SJCRH30 (cell line): ENCODE measurements at regions not wholly inside any gene's neighbourhood (a gene's known extent, or its start where the extent isn't known, plus 50 kb on each side); places are given as distances from the start of the nearest gene placed in this dataset.
"Not testable (repeated sequence)": the region's sequence is repeated elsewhere in the genome, so short reads cannot be mapped to it uniquely, and the experiment has no call there.

Experiments used
- DNase-seq, 2 experiments: peaks; one replicate each; pipeline ENCODE4 v3.0.0-alpha.2; 2015 to 2020
- H3K27ac ChIP-seq: fragments of 250-450 bp; sonication (Bioruptor Pico); 2 replicates; pipeline ENCODE4 v1.5.1; 2020; ENCODE audit warnings: mild to moderate bottlenecking, moderate library complexity
- H3K27me3 ChIP-seq: fragments of 250-450 bp; sonication (Bioruptor Pico); 2 replicates; pipeline ENCODE4 v1.5.1; 2020; ENCODE audit warnings: mild to moderate bottlenecking, moderate library complexity
- H3K36me3 ChIP-seq: fragments of 250-450 bp; sonication (Bioruptor Pico); 2 replicates; pipeline ENCODE4 v1.5.1; 2020; ENCODE audit warnings: mild to moderate bottlenecking, moderate library complexity
- H3K4me1 ChIP-seq: fragments of 250-450 bp; sonication (Bioruptor Pico); 2 replicates; pipeline ENCODE4 v1.5.1; 2020; ENCODE audit warnings: mild to moderate bottlenecking, moderate library complexity
- H3K4me3 ChIP-seq: fragments of 250-450 bp; sonication (Bioruptor Pico); 2 replicates; pipeline ENCODE4 v1.5.1; 2020; ENCODE audit warnings: mild to moderate bottlenecking, moderate library complexity
- H3K9me3 ChIP-seq: fragments of 250-450 bp; sonication (Bioruptor Pico); replicated peaks from 2 replicates; pipeline ENCODE4 v1.5.1; 2020; ENCODE audit warnings: mild to moderate bottlenecking, moderate library complexity

DNA sequence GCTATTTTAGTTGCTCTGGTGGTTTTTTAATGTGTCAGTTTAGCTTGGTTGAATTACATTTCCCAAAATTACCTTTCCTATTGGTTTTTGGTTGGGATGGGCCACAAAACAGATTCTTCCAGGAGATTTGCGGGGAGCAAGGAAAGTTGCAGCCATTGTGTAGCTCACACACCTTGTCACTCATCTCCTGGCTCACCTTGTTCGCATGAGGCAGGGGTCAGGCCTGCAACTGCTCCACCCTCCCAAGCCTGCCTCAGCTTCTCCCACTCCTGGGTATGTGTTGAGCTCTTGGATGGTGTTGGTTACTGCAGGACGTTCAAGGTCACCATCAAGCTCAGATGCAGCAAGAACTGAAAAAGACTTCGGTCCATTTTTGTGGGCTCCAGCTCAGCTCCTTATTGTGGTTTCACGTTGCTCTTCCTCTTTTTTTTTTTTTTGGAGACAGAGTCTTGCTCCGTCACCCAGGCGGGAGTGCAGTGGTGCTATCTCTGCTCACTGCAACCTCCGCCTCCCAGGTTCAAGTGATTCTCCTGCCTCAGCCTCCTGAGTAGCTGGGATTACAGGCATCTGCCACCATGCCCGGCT is 95.6 kb upstream of the METTL14 start:
- no peak for DNase-seq
- H3K27ac ChIP-seq: no peak overlapping the region
- H3K36me3 ChIP-seq: no peaks in the 10 kb centered on the region
- H3K27me3 ChIP-seq: no peaks in the 10 kb centered on the region
- no peaks in the 10 kb centered on the region for H3K9me3 ChIP-seq
- no peak overlapping the region for H3K4me3 ChIP-seq
- H3K4me1 ChIP-seq: peaks cover 16% of the 10 kb centered on the region

DNA sequence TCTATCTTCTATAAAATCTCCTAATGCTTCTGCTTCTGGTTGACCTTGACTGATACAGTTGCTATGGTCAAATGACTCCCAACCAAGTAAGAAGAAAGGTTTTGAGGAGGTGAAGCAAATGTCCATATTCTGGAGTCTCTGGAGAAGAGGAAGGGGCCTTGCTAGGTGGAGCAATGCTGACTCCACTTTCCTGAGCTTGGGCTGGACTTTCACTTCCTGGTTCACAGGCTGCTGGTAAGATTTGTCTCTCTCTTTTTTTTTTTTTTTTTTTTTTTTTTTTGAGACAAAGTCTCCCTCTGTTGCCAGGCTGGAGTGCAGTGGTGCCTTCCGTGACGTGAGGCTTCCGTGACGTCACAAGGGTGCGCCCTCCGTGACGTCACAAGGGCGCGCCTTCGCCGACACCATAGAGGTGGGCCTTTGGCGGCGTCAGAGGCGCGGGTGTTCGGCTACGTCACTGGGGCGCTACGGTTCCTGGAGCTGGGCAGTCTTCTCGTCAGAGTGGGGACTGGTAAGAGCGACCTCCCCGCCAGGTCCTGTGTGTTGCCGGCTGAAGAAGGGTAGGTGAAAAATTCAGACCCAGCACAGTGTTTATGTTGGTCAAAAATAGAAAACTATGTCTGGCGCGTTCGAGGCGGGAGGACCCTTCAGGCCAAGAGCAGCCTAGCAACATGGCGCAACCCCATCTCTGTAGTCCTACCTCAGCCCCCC is 93.7 kb upstream of the METTL14 start:
- H3K4me1 ChIP-seq, H3K27me3 ChIP-seq, H3K36me3 ChIP-seq, H3K9me3 ChIP-seq: not testable (repeated sequence)
- peak; percentile 94 to 97 for DNase-seq
- Histone ChIP-seq H3K4me3 (peak overlapping the region; percentile 87), H3K27ac (peak overlapping the region; percentile 72)

DNA sequence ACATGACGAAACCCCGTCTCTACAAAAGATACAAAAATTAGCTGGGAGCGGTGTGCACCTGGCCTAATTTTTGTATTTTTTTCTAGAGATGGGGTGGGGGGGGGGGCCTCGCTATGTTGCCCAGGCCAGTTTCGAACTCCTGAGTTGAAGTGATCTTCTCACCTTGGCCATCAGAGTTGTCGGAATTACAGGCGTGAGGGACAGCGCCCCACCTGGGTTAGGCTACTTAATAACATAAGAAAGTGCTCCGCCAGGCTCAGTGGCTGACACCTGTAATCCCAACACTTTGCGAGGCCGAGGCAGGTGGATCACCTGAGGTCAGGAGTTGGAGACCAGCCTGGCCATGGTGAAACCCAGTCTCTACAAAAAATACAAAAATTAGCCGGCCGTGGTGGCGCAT is 92.9 kb upstream of the METTL14 start:
- H3K27me3 ChIP-seq, H3K4me1 ChIP-seq, H3K27ac ChIP-seq, H3K9me3 ChIP-seq, H3K36me3 ChIP-seq, DNase-seq: not testable (repeated sequence)
- H3K4me3 ChIP-seq: peak overlapping the region; percentile 87

DNA sequence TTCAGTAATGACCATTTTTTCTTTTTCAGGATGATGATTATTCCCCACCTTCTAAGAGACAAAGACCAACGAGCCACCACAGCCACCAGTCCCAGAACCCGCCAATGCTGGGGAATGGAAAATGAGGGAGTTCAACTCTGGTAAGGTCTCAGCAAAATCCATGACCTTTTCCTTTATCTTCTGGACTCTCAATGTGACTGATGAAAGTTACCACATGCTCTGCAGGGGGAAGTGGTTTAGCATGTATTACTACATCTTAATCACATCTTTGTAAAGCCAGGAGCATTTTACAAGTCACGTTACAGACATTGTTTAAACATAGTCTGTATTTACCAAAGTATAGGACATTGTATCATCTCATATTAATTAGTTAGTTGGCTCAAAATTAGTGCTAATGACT is 89.3 kb upstream of the METTL14 start:
- not testable (repeated sequence) for H3K9me3 ChIP-seq, H3K36me3 ChIP-seq, H3K27ac ChIP-seq, H3K4me1 ChIP-seq, DNase-seq, H3K4me3 ChIP-seq, H3K27me3 ChIP-seq

DNA sequence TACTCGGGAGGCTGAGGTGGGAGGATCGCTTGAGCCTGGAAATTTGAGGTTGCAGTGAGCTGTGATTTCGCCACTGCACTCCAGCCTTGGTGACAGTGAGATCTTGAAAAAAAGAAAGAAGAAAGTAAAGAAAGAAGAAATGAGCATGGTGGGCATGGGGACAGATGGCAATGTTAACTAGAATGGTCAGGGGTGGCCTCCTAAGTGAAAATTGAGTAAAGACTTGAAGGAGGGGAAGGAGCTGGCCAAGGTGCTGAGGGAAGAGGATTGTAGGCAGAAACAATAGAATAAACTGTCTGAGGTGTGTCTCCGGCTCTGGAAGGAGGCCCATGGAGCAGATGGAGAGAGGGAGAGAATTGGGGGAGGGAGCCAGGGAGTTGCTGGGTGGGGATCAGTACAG is 60.1 kb upstream of the METTL14 start:
- H3K27me3 ChIP-seq, H3K4me3 ChIP-seq, H3K9me3 ChIP-seq, DNase-seq, H3K27ac ChIP-seq, H3K4me1 ChIP-seq, H3K36me3 ChIP-seq: not testable (repeated sequence)

DNA sequence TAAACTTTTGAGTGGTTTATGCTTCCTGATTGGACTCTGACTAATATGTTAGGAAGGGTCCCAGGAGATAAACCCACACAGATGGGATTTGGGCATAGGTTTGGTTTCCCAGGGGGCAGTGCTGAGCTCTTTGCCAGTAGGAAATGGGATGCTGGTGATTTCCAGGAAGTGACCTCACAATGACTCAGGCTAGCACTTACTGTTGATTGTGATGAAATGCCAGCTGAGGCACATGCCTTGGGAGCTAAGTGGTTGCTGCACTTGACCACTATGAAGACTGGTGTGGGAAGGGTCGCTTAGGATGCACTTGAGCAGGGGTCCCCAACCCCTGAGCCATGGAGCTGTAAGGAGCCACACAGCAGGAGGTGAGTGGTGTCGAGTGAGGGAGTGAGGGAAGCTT is 55.5 kb upstream of the METTL14 start:
- not testable (repeated sequence) for H3K4me1 ChIP-seq, H3K27ac ChIP-seq, H3K36me3 ChIP-seq, H3K4me3 ChIP-seq, H3K9me3 ChIP-seq, H3K27me3 ChIP-seq
- peak; percentile 22 to 32 for DNase-seq

DNA sequence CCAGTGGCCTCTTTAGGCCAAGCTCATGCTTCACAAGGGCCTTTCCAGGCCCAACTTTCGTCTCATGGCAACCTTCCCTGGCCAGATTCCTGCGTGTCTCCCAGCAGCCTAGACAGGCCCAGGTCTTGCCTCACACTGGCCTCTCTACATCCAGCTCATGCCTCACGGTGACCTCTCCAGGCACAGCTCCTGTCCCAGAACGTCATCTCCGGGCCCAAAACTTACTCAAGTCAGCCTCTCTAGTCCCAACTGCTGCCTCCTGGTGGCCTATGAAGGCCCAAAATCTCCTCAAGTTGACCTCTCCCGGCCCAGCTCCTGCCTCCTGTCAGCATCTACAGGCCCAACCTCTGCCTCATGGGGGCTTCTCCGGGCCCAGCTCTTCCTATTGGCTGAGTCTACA is 54.3 kb upstream of the METTL14 start:
- DNase-seq, H3K27ac ChIP-seq, H3K36me3 ChIP-seq, H3K4me3 ChIP-seq, H3K9me3 ChIP-seq, H3K27me3 ChIP-seq, H3K4me1 ChIP-seq: not testable (repeated sequence)

DNA sequence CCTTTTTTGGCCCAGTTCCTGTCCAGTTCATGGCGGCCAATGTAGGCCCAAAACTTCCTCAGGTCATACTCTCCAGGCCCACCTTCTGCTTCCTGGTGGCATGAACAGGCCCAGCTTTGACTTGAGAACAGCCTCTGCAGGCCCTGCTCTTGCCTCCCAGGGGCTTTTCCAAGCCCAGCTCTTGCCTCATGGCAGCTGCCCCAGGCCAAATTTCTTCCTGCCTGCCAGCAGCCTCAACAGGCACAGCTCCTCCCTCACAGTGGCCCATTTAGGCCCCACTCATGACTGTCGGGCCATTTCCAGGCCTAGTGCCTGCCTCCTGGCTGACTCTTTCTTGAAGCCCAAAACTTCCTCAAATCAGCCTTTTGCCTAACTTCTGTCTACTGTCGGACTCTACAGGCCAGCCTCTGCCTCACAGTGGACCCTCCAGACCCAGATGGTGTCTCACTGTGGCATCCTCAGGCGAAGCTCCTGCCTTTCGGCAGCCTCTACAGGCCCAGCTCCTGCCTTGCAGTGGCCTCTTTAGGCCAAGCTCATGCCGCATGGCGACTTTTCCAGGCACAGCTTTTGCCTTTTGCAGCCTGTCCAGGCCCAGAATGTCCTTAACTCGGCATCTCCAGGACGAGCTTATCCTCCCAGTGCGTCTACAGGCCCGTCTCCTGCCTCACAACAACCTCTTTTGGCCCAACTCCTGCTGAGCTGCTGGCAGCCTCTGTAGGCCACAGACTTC is 53.7 kb upstream of the METTL14 start:
- H3K9me3 ChIP-seq, H3K27ac ChIP-seq, DNase-seq, H3K4me3 ChIP-seq, H3K36me3 ChIP-seq, H3K27me3 ChIP-seq, H3K4me1 ChIP-seq: not testable (repeated sequence)

DNA sequence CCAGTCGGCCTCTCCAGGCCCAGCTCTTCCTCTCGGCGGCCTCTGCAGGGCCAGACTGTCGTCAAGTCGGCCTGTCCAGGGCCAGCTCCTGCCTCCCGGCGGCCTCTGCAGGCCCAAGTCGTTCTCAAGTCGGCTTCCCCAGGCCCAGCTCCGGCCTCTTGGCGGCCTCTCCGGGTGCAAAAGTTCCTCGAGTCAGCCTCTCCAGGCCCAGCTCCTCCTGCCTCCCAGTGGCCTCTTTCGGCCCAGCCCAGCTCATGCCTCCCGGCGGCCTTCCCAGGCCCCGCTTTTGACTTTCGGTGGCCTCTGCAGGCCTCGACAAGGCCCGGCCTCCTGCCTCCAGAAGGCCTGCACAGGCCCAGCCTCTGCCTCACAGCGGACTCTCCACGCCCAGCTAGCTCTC is 51.7 kb upstream of the METTL14 start:
- not testable (repeated sequence) for H3K4me1 ChIP-seq, H3K27me3 ChIP-seq, H3K36me3 ChIP-seq, DNase-seq, H3K9me3 ChIP-seq, H3K27ac ChIP-seq, H3K4me3 ChIP-seq

DNA sequence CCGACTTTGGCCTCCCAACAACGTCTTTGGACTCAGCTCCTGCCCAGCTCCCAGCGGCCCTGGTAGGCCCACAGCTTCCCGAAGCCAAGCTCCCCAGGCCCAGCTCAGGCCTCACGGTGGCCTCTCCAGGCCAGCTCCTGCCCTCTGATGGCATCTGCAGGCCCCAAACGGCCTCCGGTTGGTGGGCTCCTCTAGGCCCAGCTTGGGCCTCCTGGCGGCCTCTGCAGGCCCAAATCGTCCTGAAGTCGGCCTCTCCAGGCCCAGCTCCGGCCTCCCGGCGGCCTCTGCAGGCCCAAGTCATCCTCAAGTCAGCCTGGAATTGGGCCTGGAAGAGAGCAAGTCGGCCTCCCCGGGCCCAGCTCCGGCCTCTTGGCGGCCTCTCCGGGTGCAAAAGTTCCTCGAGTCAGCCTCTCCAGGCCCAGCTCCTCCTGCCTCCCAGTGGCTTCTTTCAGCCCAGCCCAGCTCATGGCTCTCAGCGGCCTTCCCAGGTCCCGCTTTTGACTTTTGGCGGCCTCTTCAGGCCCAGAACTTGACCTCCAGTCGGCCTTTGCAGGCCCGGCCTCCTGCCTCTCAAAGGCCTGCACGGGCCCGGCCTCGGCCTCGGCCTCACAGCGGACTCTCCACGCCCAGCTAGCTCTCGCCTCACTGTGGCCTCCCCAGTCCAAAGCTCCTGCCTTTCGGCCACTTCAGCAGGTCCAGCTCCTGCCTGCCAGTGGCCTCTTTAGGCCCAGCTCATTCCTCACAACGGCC is 50.9 kb upstream of the METTL14 start:
- not testable (repeated sequence) for H3K36me3 ChIP-seq, H3K4me3 ChIP-seq, H3K27ac ChIP-seq, DNase-seq, H3K9me3 ChIP-seq, H3K27me3 ChIP-seq, H3K4me1 ChIP-seq
